ENCODE measurements at regions not wholly inside any gene's neighbourhood (a gene's known extent, or its start where the extent isn't known, plus 50 kb on each side); places are given as distances from the start of the nearest gene placed in this dataset.

GRCh38 chr21:32062591-32063227, 189.9 kb downstream of the HUNK start:
- Mint-ChIP-seq H3K4me1 (no peaks in the 10 kb centered on the region), H3K27ac (no peak overlapping the region), H3K4me3 (no peak overlapping the region), H3K9me3 (ENCODE audit: insufficient read depth) (peaks cover 4% of the 10 kb centered on the region), H3K27me3 (peaks cover 6% of the 10 kb centered on the region)
- no peaks in the 10 kb centered on the region for H3K79me2 ChIP-seq (ENCODE audit: control insufficient read depth, insufficient read depth, low read length)
- no CpG with 5 or more reads among the region's 6 CpGs for WGBS (ENCODE audit: insufficient coverage)
- ChIA-PET POLR2A (no interaction called here), CTCF (no interaction called here)
- no peak for DNase-seq
- no peak overlapping the region for H3K27ac ChIP-seq (ENCODE audit: low read length in 2 of 2)
- H3K9me3 ChIP-seq (ENCODE audit: control extremely low read depth in 1 of 3, control insufficient read depth in 2 of 3, insufficient read depth in 1 of 3, low read length in 2 of 3): no peaks in the 10 kb centered on the region
- H3K36me3 ChIP-seq (replicated peaks in 1 of 2; ENCODE audit: control extremely low read depth in 1 of 2, control insufficient read depth in 1 of 2, extremely low read depth in 1 of 2, insufficient read depth in 2 of 2, low read length in 1 of 2): no peaks in the 10 kb centered on the region
- no peak overlapping the region for H3K9ac ChIP-seq (ENCODE audit: low read length)
- no peaks in the 10 kb centered on the region for H3K4me1 ChIP-seq (ENCODE audit: control insufficient read depth in 2 of 2, insufficient read depth in 2 of 2, low read length in 2 of 2)
- no peak overlapping the region for H3K4me3 ChIP-seq (ENCODE audit: control extremely low read depth in 1 of 5, extremely low read depth in 1 of 5, insufficient read depth in 1 of 5, low read depth in 2 of 5, low read length in 4 of 5)
- no peaks in the 10 kb centered on the region for H3K27me3 ChIP-seq (replicated peaks in 1 of 4; ENCODE audit: control extremely low read depth in 1 of 4, control insufficient read depth in 3 of 4, insufficient read depth in 4 of 4, low read length in 3 of 4)
- no peak for TF ChIP-seq CTCF (IDR thresholded peaks at IDR 0.05)
- no peak for TF ChIP-seq EZH2 (IDR thresholded peaks at IDR 0.05; ENCODE audit: borderline replicate concordance, insufficient read depth, low read depth, low read length, poor library complexity, severe bottlenecking)
- intact Hi-C loops (cut with micrococcal nuclease): no loop called here
- no peak overlapping the region for H2AFZ ChIP-seq (ENCODE audit: insufficient read depth, low read depth, low read length, poor library complexity, severe bottlenecking)
- no peak overlapping the region for H3K4me2 ChIP-seq (replicated peaks; ENCODE audit: low read depth, low read length, poor library complexity, severe bottlenecking)
- no peak for ATAC-seq (ENCODE audit: low read depth)
- H4K20me1 ChIP-seq (ENCODE audit: control insufficient read depth, insufficient read depth, low read length, poor library complexity, severe bottlenecking): no peaks in the 10 kb centered on the region

GRCh38 chr21:32061729-32062128, 188.9 kb downstream of the HUNK start:
- intact Hi-C loops (cut with micrococcal nuclease): no loop called here

More at GRCh38 chr21:32061729-32062128, 188.9 kb downstream of the HUNK start:
- peaks cover 0 to 1% (median 0%) of the 10 kb centered on the region in 3 donors for H3K9me3 ChIP-seq (ENCODE audit: control extremely low read depth in 1 of 3, control insufficient read depth in 2 of 3, insufficient read depth in 1 of 3, low read length in 2 of 3)
- H3K4me1 ChIP-seq (ENCODE audit: control insufficient read depth in 2 of 2, insufficient read depth in 2 of 2, low read length in 2 of 2): no peaks in the 10 kb centered on the region
- H3K27ac Mint-ChIP-seq: no peak overlapping the region
- H3K4me1 Mint-ChIP-seq: no peaks in the 10 kb centered on the region
- H3K27me3 ChIP-seq (replicated peaks in 1 of 4; ENCODE audit: control extremely low read depth in 1 of 4, control insufficient read depth in 3 of 4, insufficient read depth in 4 of 4, low read length in 3 of 4): no peaks in the 10 kb centered on the region
- H3K79me2 ChIP-seq (ENCODE audit: control insufficient read depth, insufficient read depth, low read length): no peaks in the 10 kb centered on the region
- H4K20me1 ChIP-seq (ENCODE audit: control insufficient read depth, insufficient read depth, low read length, poor library complexity, severe bottlenecking): no peaks in the 10 kb centered on the region
- no CpG with 5 or more reads among the region's 1 CpG for WGBS (ENCODE audit: insufficient coverage)
- H2AFZ ChIP-seq (ENCODE audit: insufficient read depth, low read depth, low read length, poor library complexity, severe bottlenecking): no peak overlapping the region
- no peak overlapping the region for H3K4me2 ChIP-seq (replicated peaks; ENCODE audit: low read depth, low read length, poor library complexity, severe bottlenecking)
- no peak overlapping the region for H3K4me3 Mint-ChIP-seq
- no peak for TF ChIP-seq EZH2 (IDR thresholded peaks at IDR 0.05; ENCODE audit: borderline replicate concordance, insufficient read depth, low read depth, low read length, poor library complexity, severe bottlenecking)
- TF ChIP-seq CTCF (IDR thresholded peaks at IDR 0.05): no peak
- ATAC-seq (ENCODE audit: low read depth): no peak
- no peaks in the 10 kb centered on the region for H3K36me3 ChIP-seq (replicated peaks in 1 of 2; ENCODE audit: control extremely low read depth in 1 of 2, control insufficient read depth in 1 of 2, extremely low read depth in 1 of 2, insufficient read depth in 2 of 2, low read length in 1 of 2)
- H3K9ac ChIP-seq (ENCODE audit: low read length): no peak overlapping the region
- ChIA-PET POLR2A (no interaction called here), CTCF (no interaction called here)
- H3K4me3 ChIP-seq (ENCODE audit: control extremely low read depth in 1 of 5, extremely low read depth in 1 of 5, insufficient read depth in 1 of 5, low read depth in 2 of 5, low read length in 4 of 5): no peak overlapping the region
- peaks cover 6% of the 10 kb centered on the region for H3K27me3 Mint-ChIP-seq
- no peak overlapping the region for H3K27ac ChIP-seq (ENCODE audit: low read length in 2 of 2)
- peaks cover 4% of the 10 kb centered on the region for H3K9me3 Mint-ChIP-seq (ENCODE audit: insufficient read depth)
- no peak for DNase-seq
